ENCODE measurements at regions not wholly inside any gene's neighbourhood (a gene's known extent, or its start where the extent isn't known, plus 50 kb on each side); places are given as distances from the start of the nearest gene placed in this dataset.

GRCh38 chr2:176540995-176541394, 271.8 kb downstream of the MTX2 start:
- DNase-seq (ENCODE audit: low spot score): no peak

- DNase-seq (ENCODE audit: low spot score): no peak
These were observed 273.2 kb downstream of the MTX2 start for GRCh38 chr2:176542476-176542875.

- DNase-seq (ENCODE audit: low spot score): no peak
These were observed 275.3 kb downstream of the MTX2 start for GRCh38 chr2:176544557-176544956.

- no peak for DNase-seq (ENCODE audit: low spot score)
These were observed 276.0 kb downstream of the MTX2 start for GRCh38 chr2:176544991-176545956.

GRCh38 chr2:176546550-176546949, 277.3 kb downstream of the MTX2 start:
- no peak for DNase-seq (ENCODE audit: low spot score)

- DNase-seq (ENCODE audit: low spot score): peak; percentile 29
These were observed 283.4 kb downstream of the MTX2 start for GRCh38 chr2:176552501-176553135.

- DNase-seq (ENCODE audit: low spot score): peak; percentile 22
These were observed 284.5 kb downstream of the MTX2 start for GRCh38 chr2:176553685-176554100.

- DNase-seq (ENCODE audit: low spot score): peak; percentile 55
These were observed 285.1 kb downstream of the MTX2 start for GRCh38 chr2:176554101-176555048.

GRCh38 chr2:176555112-176555511, 285.9 kb downstream of the MTX2 start:
- DNase-seq (ENCODE audit: low spot score): no peak

- DNase-seq (ENCODE audit: low spot score): no peak
These were observed 286.5 kb downstream of the MTX2 start for GRCh38 chr2:176555781-176556180.

GRCh38 chr2:176556373-176556772, 287.1 kb downstream of the MTX2 start:
- no peak for DNase-seq (ENCODE audit: low spot score)

GRCh38 chr2:176557821-176558220, 288.6 kb downstream of the MTX2 start:
- no peak for DNase-seq (ENCODE audit: low spot score)

GRCh38 chr2:176558574-176559140, 289.4 kb downstream of the MTX2 start:
- DNase-seq (ENCODE audit: low spot score): no peak

GRCh38 chr2:176560296-176560695, 291.1 kb downstream of the MTX2 start:
- no peak for DNase-seq (ENCODE audit: low spot score)

- no peak for DNase-seq (ENCODE audit: low spot score)
These were observed 292.5 kb downstream of the MTX2 start for GRCh38 chr2:176561706-176562105.

GRCh38 chr2:176562359-176563078, 293.3 kb downstream of the MTX2 start:
- peak; percentile 9 for DNase-seq (ENCODE audit: low spot score)

- DNase-seq (ENCODE audit: low spot score): no peak
These were observed 296.5 kb downstream of the MTX2 start for GRCh38 chr2:176565641-176566323.

- no peak for DNase-seq (ENCODE audit: low spot score)
These were observed 297.3 kb downstream of the MTX2 start for GRCh38 chr2:176566496-176566895.

- no peak for DNase-seq (ENCODE audit: low spot score)
These were observed 297.7 kb downstream of the MTX2 start for GRCh38 chr2:176566961-176567360.

- no peak for DNase-seq (ENCODE audit: low spot score)
These were observed 298.1 kb downstream of the MTX2 start for GRCh38 chr2:176567361-176567760.
